HepG2 (cell line): ENCODE measurements at regions not wholly inside any gene's neighbourhood (a gene's known extent, or its start where the extent isn't known, plus 50 kb on each side); places are given as distances from the start of the nearest gene placed in this dataset.

Experiments
- ATAC-seq: fragments of 200-7000 bp; cut with Tn5 transposase; 3 replicates; pipeline ENCODE4 v1.9.1; 2020; ENCODE audit warnings: mild to moderate bottlenecking, moderate library complexity
- BruUV-seq: library from RNA; stranded (reverse); fragments of 400-500 nt; replicated peaks from 2 replicates; lab custom pipeline; 2021; lab: Mats Ljungman, UMichigan
- CTCF ChIA-PET: fragments of 300-600 bp; formaldehyde crosslinking; extraction: SDS; loops from one replicate; lab custom pipeline; 2021; ENCODE audit warnings: low total read pairs, inconsistent platforms, low intra/inter-chr PET ratio; lab: Yijun Ruan, JAX
- POLR2A ChIA-PET: fragments of 350-600 bp; sonication (Branson Sonifier 250); formaldehyde crosslinking; loops from one replicate; lab custom pipeline; 2020; ENCODE audit warnings: antibody characterized with exemption, inconsistent platforms; lab: Yijun Ruan, JAX
- DNase-seq: peaks from one replicate; pipeline ENCODE4 v3.0.0-alpha.2; 2015; ENCODE audit warnings: low spot score
- FAIRE-seq: peaks from 3 replicates; lab custom pipeline; 2011; peaks lifted over from hg19 to GRCh38; lab: Jason Lieb, UNC
- H2AFZ ChIP-seq: one replicate; pipeline ENCODE4 v1.6.1; 2011; ENCODE audit warnings: low read length, inconsistent platforms
- H3K27ac ChIP-seq: fragments of 300-600 bp; 3 replicates; pipeline ENCODE4 v1.8.0; 2011; ENCODE audit warnings: mixed run types, mild to moderate bottlenecking, mixed read lengths, low read length, inconsistent platforms; ENCODE audit not compliant: insufficient read depth; ENCODE audit errors: extremely low read length
- H3K27me3 ChIP-seq, 2 experiments: fragments of 200-600 bp in 1 of 2; 2 replicates in 1 of 2; 3 replicates in 1 of 2; pipeline versions ENCODE4 v1.6.0 to v1.8.0; 2011; ENCODE audit warnings: low read length in 2 of 2, mild to moderate bottlenecking in 2 of 2, moderate library complexity in 2 of 2, inconsistent platforms in 1 of 2; ENCODE audit not compliant: insufficient read depth in 2 of 2, control insufficient read depth in 1 of 2
- H3K36me3 ChIP-seq, 2 experiments: fragments of 200-600 bp in 1 of 2; replicated peaks in 1 of 2; 2 replicates in 1 of 2; 3 replicates in 1 of 2; pipeline versions ENCODE4 v1.5.1 to v1.8.0; 2011; ENCODE audit warnings: low read length in 2 of 2, inconsistent platforms in 1 of 2; ENCODE audit not compliant: insufficient read depth in 2 of 2, control insufficient read depth in 1 of 2
- H3K4me1 ChIP-seq: 2 replicates; pipeline ENCODE4 v1.5.1; 2012; ENCODE audit warnings: low read length, inconsistent platforms; ENCODE audit not compliant: insufficient read depth
- H3K4me2 ChIP-seq: 2 replicates; pipeline ENCODE4 v1.6.0; 2011; ENCODE audit warnings: low read depth, low read length, inconsistent platforms
- H3K4me3 ChIP-seq, 3 experiments: fragments of 200-600 bp in 1 of 3; sonication (generic), shearing (Covaris generic) in 1 of 3; replicated peaks in 1 of 3; 2 replicates each; pipeline ENCODE4 v1.5.1; 2011 to 2016; ENCODE audit warnings: low read length in 3 of 3, inconsistent platforms in 2 of 3, low read depth in 2 of 3, mild to moderate bottlenecking in 2 of 3, control low read depth in 1 of 3, mixed read lengths in 1 of 3; ENCODE audit not compliant: insufficient read depth in 1 of 3
- H3K79me2 ChIP-seq: one replicate; pipeline ENCODE4 v1.6.1; 2011; ENCODE audit warnings: low read length, inconsistent platforms; ENCODE audit not compliant: insufficient read depth
- H3K9ac ChIP-seq: 2 replicates; pipeline ENCODE4 v1.6.0; 2011; ENCODE audit warnings: mild to moderate bottlenecking, low read depth, low read length, inconsistent platforms; ENCODE audit not compliant: insufficient read depth
- H3K9me3 ChIP-seq: 2 replicates; pipeline ENCODE4 v1.5.1; 2012; ENCODE audit warnings: mild to moderate bottlenecking, low read length
- H4K20me1 ChIP-seq: 2 replicates; pipeline ENCODE4 v1.6.0; 2011; ENCODE audit warnings: inconsistent platforms, mild to moderate bottlenecking, low read length, moderate library complexity; ENCODE audit not compliant: insufficient read depth
- ATF1 ChIP-seq: IDR thresholded peaks from 2 replicates; pipeline ENCODE4 v1.6.1; 2016; ENCODE audit warnings: mild to moderate bottlenecking, control low read depth
- ERF ChIP-seq: IDR thresholded peaks from 2 replicates; pipeline ENCODE4 v1.6.1; 2018; ENCODE audit warnings: missing biosample characterization, missing genetic modification reagents
- FOXM1 ChIP-seq: sonication (generic); formaldehyde crosslinking; IDR thresholded peaks from 2 replicates; pipeline ENCODE4 v1.5.0; 2020; ENCODE audit warnings: missing genetic modification reagents
- HNF4G ChIP-seq, 2 experiments: sonication (generic) in 1 of 2; formaldehyde crosslinking in 1 of 2; IDR thresholded peaks; 2 replicates each; pipeline versions ENCODE4 v1.4.0 to v1.6.1; 2011 to 2020; ENCODE audit warnings: borderline replicate concordance in 2 of 2, low read depth in 2 of 2, mild to moderate bottlenecking in 2 of 2, low read length in 1 of 2, missing genetic modification reagents in 1 of 2, moderate library complexity in 1 of 2
- IRF9 ChIP-seq: sonication (generic); formaldehyde crosslinking; IDR thresholded peaks from 2 replicates; pipeline ENCODE4 v1.8.0; 2022; ENCODE audit warnings: missing genetic modification reagents, mild to moderate bottlenecking, borderline replicate concordance
- ZNF367 ChIP-seq: sonication (generic); formaldehyde crosslinking; IDR thresholded peaks from 2 replicates; pipeline ENCODE4 v1.4.0; 2020; ENCODE audit warnings: missing genetic modification reagents, borderline replicate concordance
- ZNF816 ChIP-seq: sonication (generic); formaldehyde crosslinking; IDR thresholded peaks from 2 replicates; pipeline ENCODE4 v1.8.0; 2022; ENCODE audit warnings: missing genetic modification reagents, mild to moderate bottlenecking, borderline replicate concordance
- WGBS: methylation state at CpG from one replicate; pipeline ENCODE4 v1.1.6; 2017; ENCODE audit warnings: low lambda C conversion rate; 5-methylcytosine and 5-hydroxymethylcytosine counted together
- in situ Hi-C: cut with HindIII; loops from 2 replicates; pipeline ENCODE4 v1.10.0; 2017; ENCODE audit warnings: low pct_unique_long_range_greater_than_20kb; ENCODE audit not compliant: extremely low pct_ligation_motif_present
- intact Hi-C: fragments of 100-400 bp; cut with micrococcal nuclease; formaldehyde crosslinking; loops from one replicate; pipeline ENCODE4 v1.10.0; 2022; ENCODE audit not compliant: unreplicated experiment

- ChIA-PET POLR2A (no interaction called here), CTCF (no interaction called here)
- DNase-seq (no peak), FAIRE-seq (no peak), ATAC-seq (no peak)
- BruUV-seq = no TSS peak
- in situ Hi-C loops = no loop called here
- H3K9ac ChIP-seq = no peak overlapping the region
- intact Hi-C loops = loop anchor here (10.0 kb wide), 1 partner anchor 561 kb away; no protein-coding TSS in a partner anchor
- no peak overlapping the region for H3K4me2 ChIP-seq
- H3K27ac ChIP-seq = no peak overlapping the region
- no peaks in the 10 kb centered on the region for H3K79me2 ChIP-seq
- H3K36me3 ChIP-seq = no peaks in the 10 kb centered on the region
- H2AFZ ChIP-seq = no peak overlapping the region
- H4K20me1 ChIP-seq = no peaks in the 10 kb centered on the region
- H3K4me3 ChIP-seq = no peak overlapping the region
- H3K4me1 ChIP-seq = no peaks in the 10 kb centered on the region
- WGBS = 7% methylated on average over 1 of the region's 1 CpG
- no peaks in the 10 kb centered on the region for H3K27me3 ChIP-seq
- TF ChIP-seq HNF4G (IDR thresholded peaks at IDR 0.05; ENCODE audit: borderline replicate concordance, low read depth, low read length) (no peak), HNF4G (CRISPR knock-in tag; IDR thresholded peaks at IDR 0.05; ENCODE audit: borderline replicate concordance, low read depth) (no peak), ERF (no peak), ZNF816 (no peak)
- TF ChIP-seq, all 625 proteins: peak for 0
- no peaks in the 10 kb centered on the region for H3K9me3 ChIP-seq
These were observed 967.3 kb downstream of the BCL11A start for GRCh38 chr2:59586176-59586575.

- Histone ChIP-seq H3K9me3 (no peaks in the 10 kb centered on the region), H3K27me3 (no peaks in the 10 kb centered on the region), H3K4me1 (no peaks in the 10 kb centered on the region), H3K79me2 (no peaks in the 10 kb centered on the region), H2AFZ (no peak overlapping the region), H3K27ac (no peak overlapping the region), H3K4me3 (no peak overlapping the region), H3K36me3 (no peaks in the 10 kb centered on the region), H3K9ac (no peak overlapping the region), H3K4me2 (no peak overlapping the region), H4K20me1 (no peaks in the 10 kb centered on the region)
- in situ Hi-C loops = no loop called here
- intact Hi-C loops = loop anchor here (10.0 kb wide), 1 partner anchor 561 kb away; no protein-coding TSS in a partner anchor
- no peak for TF ChIP-seq IRF9 (CRISPR knock-in tag)
- no peak for TF ChIP-seq FOXM1 (CRISPR knock-in tag)
- TF ChIP-seq ZNF367 (CRISPR knock-in tag) = no peak
- TF ChIP-seq ATF1 (CRISPR knock-in tag) = no peak
- ChIA-PET POLR2A (no interaction called here), CTCF (no interaction called here)
- ATAC-seq (no peak; the same call in 2 of the 3 replicates), DNase-seq (no peak), FAIRE-seq (no peak)
- no TSS peak for BruUV-seq
- WGBS = 0% methylated on average over 6 of the region's 6 CpGs
These were observed 967.8 kb downstream of the BCL11A start for GRCh38 chr2:59585655-59586054.
